Left ventricle myocardium inferior (tissue), 1 donor: ENCODE measurements at regions not wholly inside any gene's neighbourhood (a gene's known extent, or its start where the extent isn't known, plus 50 kb on each side); places are given as distances from the start of the nearest gene placed in this dataset.

Source experiments
- DNase-seq: peaks from one replicate; pipeline ENCODE4 v3.0.0-alpha.2; 2020
- H3K27ac ChIP-seq: fragments of 200-600 bp; replicated peaks from 2 replicates; pipeline ENCODE4 v1.8.0; 2021
- H3K27me3 ChIP-seq: fragments of 200-600 bp; 2 replicates; pipeline ENCODE4 v1.8.0; 2021; ENCODE audit warnings: low read depth
- H3K36me3 ChIP-seq: fragments of 200-600 bp; 2 replicates; pipeline ENCODE4 v1.8.0; 2021
- H3K4me1 ChIP-seq: fragments of 200-600 bp; 2 replicates; pipeline ENCODE4 v1.8.0; 2021
- H3K4me3 ChIP-seq: fragments of 200-600 bp; 2 replicates; pipeline ENCODE4 v1.8.0; 2021; ENCODE audit warnings: mild to moderate bottlenecking, moderate library complexity
- H3K9me3 ChIP-seq: fragments of 200-600 bp; replicated peaks from 2 replicates; pipeline ENCODE4 v1.8.0; 2021
- intact Hi-C: fragments of 100-400 bp; cut with micrococcal nuclease; formaldehyde crosslinking; loops from one replicate; pipeline ENCODE4 v1.11.0; 2022
- TF ChIP-seq, protein P1 (sequence below): fragments of 200-600 bp; IDR thresholded peaks from 2 replicates; pipeline ENCODE4 v1.8.0; 2021; ENCODE audit warnings: antibody characterized with exemption, mild to moderate bottlenecking, borderline replicate concordance
- donor health status: DM: no; HTN: yes; CAD: no; lungs with severe emphysema.

DNA sequence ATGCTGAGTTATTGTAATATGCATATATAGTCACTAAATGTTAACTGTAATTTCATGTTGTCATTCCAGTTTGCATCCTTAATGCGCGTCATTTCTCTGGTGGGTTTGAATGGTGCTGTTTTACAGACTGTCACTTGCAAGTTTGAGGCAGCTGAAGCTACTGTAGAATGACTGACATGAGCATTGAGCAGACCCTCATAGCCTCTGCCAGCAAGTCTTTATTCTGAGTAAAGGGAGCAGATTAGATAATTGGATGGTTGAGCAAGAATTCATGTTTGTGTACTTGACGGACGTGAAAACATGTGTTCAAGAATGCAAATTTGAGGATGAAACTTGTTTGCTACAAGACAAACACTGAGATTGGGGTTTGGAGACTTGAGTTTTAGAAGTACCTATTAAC lies 854.8 kb upstream of the KLHL29 start:
- Histone ChIP-seq H3K4me1 (no peaks in the 10 kb centered on the region), H3K4me3 (no peak overlapping the region), H3K36me3 (no peaks in the 10 kb centered on the region), H3K27ac (no peak overlapping the region), H3K9me3 (peaks cover 17% of the 10 kb centered on the region), H3K27me3 (no peaks in the 10 kb centered on the region)
- no peak for DNase-seq
- TF ChIP-seq, protein P1, sequence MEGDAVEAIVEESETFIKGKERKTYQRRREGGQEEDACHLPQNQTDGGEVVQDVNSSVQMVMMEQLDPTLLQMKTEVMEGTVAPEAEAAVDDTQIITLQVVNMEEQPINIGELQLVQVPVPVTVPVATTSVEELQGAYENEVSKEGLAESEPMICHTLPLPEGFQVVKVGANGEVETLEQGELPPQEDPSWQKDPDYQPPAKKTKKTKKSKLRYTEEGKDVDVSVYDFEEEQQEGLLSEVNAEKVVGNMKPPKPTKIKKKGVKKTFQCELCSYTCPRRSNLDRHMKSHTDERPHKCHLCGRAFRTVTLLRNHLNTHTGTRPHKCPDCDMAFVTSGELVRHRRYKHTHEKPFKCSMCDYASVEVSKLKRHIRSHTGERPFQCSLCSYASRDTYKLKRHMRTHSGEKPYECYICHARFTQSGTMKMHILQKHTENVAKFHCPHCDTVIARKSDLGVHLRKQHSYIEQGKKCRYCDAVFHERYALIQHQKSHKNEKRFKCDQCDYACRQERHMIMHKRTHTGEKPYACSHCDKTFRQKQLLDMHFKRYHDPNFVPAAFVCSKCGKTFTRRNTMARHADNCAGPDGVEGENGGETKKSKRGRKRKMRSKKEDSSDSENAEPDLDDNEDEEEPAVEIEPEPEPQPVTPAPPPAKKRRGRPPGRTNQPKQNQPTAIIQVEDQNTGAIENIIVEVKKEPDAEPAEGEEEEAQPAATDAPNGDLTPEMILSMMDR, result no peak
- intact Hi-C loops, result no loop called here

- no peak for DNase-seq
- intact Hi-C loops, result no loop called here
- Histone ChIP-seq H3K4me1 (no peaks in the 10 kb centered on the region), H3K27me3 (no peaks in the 10 kb centered on the region), H3K36me3 (no peaks in the 10 kb centered on the region), H3K27ac (no peak overlapping the region), H3K4me3 (no peak overlapping the region), H3K9me3 (no peaks in the 10 kb centered on the region)
- TF ChIP-seq, protein P1, result no peak
Observed at GRCh38 chr2:22536133-22536532, 848.8 kb upstream of the KLHL29 start.

DNA sequence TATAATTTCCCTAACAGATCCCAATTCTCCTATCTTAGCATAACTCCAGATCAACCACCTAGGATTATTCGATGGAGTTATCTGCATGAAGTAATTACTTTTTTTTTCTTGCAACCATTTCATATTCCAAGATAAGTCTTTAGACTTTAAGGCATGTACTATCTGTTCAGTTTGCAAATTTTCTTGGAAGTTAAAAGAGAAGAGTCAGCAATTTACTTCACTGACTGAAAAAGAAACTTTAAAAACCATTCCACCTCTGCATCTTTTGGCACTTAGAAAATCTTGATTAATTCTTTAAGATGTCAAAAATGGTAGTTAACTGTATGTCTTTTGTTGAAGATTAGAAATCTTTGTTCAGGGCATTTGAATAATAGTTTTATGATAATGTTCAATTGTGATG lies 830.5 kb upstream of the KLHL29 start:
- intact Hi-C loops, result no loop called here
- no peaks in the 10 kb centered on the region for H3K27me3 ChIP-seq
- TF ChIP-seq, protein P1, result no peak
- no peak for DNase-seq
- H3K9me3 ChIP-seq, result no peaks in the 10 kb centered on the region
- no peaks in the 10 kb centered on the region for H3K36me3 ChIP-seq
- no peak overlapping the region for H3K27ac ChIP-seq
- no peak overlapping the region for H3K4me3 ChIP-seq
- H3K4me1 ChIP-seq, result no peaks in the 10 kb centered on the region

DNA sequence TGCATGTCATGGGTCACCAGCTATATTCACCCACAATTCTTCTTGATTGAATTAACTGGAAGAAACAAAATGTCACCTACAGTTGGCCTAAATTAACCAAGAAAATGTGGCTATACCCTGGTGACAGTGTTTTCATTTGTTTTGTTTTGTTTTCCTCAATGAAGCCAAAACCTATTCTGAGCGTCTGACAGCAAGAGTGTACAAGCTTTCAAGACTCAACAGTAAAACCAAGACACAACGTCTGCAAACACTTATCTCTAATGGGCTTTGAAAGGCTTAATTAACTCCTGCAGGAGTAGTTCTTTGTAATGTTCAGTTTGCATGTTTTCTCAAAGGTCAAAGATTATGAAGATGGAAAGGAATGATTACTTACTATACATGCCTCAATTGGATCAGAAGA lies 827.6 kb upstream of the KLHL29 start:
- Histone ChIP-seq H3K4me3 (no peak overlapping the region), H3K36me3 (no peaks in the 10 kb centered on the region), H3K9me3 (no peaks in the 10 kb centered on the region), H3K27me3 (no peaks in the 10 kb centered on the region), H3K4me1 (no peaks in the 10 kb centered on the region), H3K27ac (no peak overlapping the region)
- TF ChIP-seq, protein P1, result no peak
- intact Hi-C loops, result no loop called here
- no peak for DNase-seq

DNA sequence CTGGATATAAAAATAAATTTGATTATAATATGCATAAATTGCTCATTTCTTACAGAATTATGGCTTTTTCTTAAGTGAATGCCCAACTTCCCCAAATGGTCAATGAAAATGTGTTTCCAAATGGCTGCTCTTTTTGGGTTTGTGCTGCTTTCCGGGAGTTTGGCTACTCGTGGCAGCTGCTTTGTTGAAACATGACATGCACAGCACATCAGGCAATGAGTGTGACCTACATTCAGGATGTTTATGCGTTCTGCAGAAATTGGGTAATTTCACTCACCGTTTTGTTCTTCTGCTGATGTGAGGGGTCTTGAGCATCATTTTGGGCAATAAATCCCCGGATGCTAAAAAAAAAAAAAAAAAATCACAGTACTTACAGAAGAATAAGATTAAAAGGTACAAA lies 825.0 kb upstream of the KLHL29 start:
- TF ChIP-seq, protein P1, result no peak
- no peak overlapping the region for H3K4me3 ChIP-seq
- intact Hi-C loops, result no loop called here

DNA sequence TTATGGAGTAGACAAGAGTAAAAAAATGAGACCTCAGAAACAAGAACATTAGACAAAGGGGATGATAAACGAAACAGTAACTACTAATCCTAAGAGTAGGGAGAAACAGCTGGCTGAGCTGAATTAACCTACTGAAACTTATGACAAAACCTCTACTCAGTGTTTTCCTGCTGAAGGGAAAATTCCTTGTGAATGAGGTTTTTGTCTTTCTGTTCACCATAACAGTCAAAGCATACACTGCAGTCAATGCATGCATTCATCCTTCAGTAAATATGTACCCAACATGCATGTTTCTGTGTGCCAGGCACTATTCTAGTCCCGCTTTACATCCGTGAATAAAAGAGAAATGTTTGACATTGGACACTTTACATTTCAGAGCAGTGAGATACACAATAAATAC lies 805.6 kb upstream of the KLHL29 start:
- TF ChIP-seq, protein P1, result no peak
- H3K36me3 ChIP-seq, result no peaks in the 10 kb centered on the region
- DNase-seq, result no peak
- H3K27me3 ChIP-seq, result no peaks in the 10 kb centered on the region
- H3K9me3 ChIP-seq, result peaks cover 25% of the 10 kb centered on the region
- intact Hi-C loops, result no loop called here
- no peaks in the 10 kb centered on the region for H3K4me1 ChIP-seq
- H3K4me3 ChIP-seq, result no peak overlapping the region
- H3K27ac ChIP-seq, result no peak overlapping the region

More for the DNA sequence above, 825.0 kb upstream of the KLHL29 start:
- DNase-seq, result no peak
- H3K4me1 ChIP-seq, result no peaks in the 10 kb centered on the region
- H3K36me3 ChIP-seq, result no peaks in the 10 kb centered on the region
- no peak overlapping the region for H3K27ac ChIP-seq
- no peaks in the 10 kb centered on the region for H3K9me3 ChIP-seq
- H3K27me3 ChIP-seq, result no peaks in the 10 kb centered on the region
